ENCODE measurements at regions not wholly inside any gene's neighbourhood (a gene's known extent, or its start where the extent isn't known, plus 50 kb on each side); places are given as distances from the start of the nearest gene placed in this dataset.
A peak's percentile ranks its signal among the peaks of the same experiment; 100 is the strongest.

DNA sequence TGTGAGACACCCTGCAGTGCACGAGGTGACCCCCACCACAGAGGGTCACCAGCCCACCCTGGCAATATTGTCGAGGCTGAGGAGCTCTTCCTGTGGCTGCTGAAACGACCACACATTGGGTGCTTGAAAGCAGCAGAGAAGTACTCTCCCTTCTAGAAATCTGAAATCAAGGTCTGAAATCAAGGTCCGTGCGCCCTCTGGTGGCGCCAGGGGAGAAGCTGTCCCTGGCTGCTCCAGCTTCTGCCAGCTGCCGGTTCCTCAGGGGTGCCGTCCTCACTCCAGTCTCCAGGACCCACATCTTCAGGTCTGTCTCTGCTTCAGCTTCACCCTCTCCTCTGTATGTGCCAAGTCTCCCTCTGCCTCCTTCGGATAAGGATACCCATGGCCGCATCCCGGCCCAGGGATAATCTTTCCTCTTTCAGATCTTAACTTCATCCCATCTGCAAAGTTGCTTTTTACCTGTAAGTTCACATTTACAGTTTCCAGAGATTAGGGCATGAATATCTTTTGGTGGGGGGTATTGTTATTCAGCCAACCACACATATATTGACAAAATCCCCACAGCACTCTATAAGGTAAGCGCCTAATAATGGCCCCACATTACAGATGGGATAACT is 108.3 kb upstream of the PHACTR3 start:
- TF ChIP-seq EZH2phosphoT487 (IDR thresholded peaks at IDR 0.05; ENCODE audit: borderline replicate concordance, low read depth, low read length), result no peak
- TF ChIP-seq, protein P1, sequence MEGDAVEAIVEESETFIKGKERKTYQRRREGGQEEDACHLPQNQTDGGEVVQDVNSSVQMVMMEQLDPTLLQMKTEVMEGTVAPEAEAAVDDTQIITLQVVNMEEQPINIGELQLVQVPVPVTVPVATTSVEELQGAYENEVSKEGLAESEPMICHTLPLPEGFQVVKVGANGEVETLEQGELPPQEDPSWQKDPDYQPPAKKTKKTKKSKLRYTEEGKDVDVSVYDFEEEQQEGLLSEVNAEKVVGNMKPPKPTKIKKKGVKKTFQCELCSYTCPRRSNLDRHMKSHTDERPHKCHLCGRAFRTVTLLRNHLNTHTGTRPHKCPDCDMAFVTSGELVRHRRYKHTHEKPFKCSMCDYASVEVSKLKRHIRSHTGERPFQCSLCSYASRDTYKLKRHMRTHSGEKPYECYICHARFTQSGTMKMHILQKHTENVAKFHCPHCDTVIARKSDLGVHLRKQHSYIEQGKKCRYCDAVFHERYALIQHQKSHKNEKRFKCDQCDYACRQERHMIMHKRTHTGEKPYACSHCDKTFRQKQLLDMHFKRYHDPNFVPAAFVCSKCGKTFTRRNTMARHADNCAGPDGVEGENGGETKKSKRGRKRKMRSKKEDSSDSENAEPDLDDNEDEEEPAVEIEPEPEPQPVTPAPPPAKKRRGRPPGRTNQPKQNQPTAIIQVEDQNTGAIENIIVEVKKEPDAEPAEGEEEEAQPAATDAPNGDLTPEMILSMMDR (conservative IDR thresholded peaks at IDR 0.05; ENCODE audit: low read length), result peak; percentile 88
- intact Hi-C loops (cut with micrococcal nuclease; ENCODE audit: unreplicated experiment), result loop anchor here (1.0 kb wide), 1 partner anchor 632 kb away; no protein-coding TSS in a partner anchor
- BruUV-seq (replicated peaks), result no TSS peak
- Histone ChIP-seq H3K79me2 (ENCODE audit: insufficient read depth, low read depth, low read length) (no peaks in the 10 kb centered on the region), H4K20me1 (ENCODE audit: insufficient read depth, low read length) (no peaks in the 10 kb centered on the region), H3K9me3 (ENCODE audit: low read length) (no peaks in the 10 kb centered on the region), H3K36me3 (ENCODE audit: insufficient read depth, low read length) (no peaks in the 10 kb centered on the region), H3K4me3 (ENCODE audit: low read depth, low read length, poor library complexity, severe bottlenecking) (no peak overlapping the region), H3K4me1 (ENCODE audit: insufficient read depth, low read length, poor library complexity, severe bottlenecking) (no peaks in the 10 kb centered on the region), H2AFZ (ENCODE audit: low read length) (no peak overlapping the region), H3K4me2 (ENCODE audit: low read length) (no peak overlapping the region), H3K9me2 (ENCODE audit: insufficient read depth, low read length) (no peaks in the 10 kb centered on the region), H3K27ac (ENCODE audit: low read depth, low read length, poor library complexity, severe bottlenecking) (no peak overlapping the region)
- ChIA-PET POLR2A (interaction anchor here (0.5 kb wide), 1 partner anchor 1974 kb away, joined by 3 read pairs; no protein-coding TSS in a partner anchor), CTCF (ENCODE audit: unreplicated experiment) (no interaction called here)
- DNase-seq (ENCODE audit: low spot score), result peak; percentile 65

DNA sequence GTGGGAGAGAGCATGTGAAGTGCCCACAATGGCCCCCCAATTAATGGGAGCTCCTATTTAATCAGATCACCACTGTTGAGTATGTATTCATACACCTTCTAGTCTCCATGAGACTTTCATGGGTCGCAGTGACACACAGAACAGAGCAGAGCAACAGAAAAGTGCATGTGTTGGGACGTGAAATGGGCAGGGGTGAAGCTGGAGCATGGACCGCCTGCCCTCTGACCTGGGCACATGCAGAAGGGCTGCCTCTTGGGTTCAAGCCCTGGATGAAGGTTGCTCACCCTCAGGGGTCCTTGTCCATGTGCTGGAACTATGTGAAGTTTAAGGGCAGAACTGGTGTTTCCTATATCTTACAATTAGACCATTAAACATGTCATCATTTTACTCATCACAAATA is 106.0 kb upstream of the PHACTR3 start:
- H3K4me2 ChIP-seq (ENCODE audit: low read length), result no peak overlapping the region
- ChIA-PET POLR2A (interaction anchor here (0.7 kb wide), 1 partner anchor 35 kb away, joined by 4 read pairs; no protein-coding TSS in a partner anchor), CTCF (ENCODE audit: unreplicated experiment) (no interaction called here)
- no peak overlapping the region for H3K27ac ChIP-seq (ENCODE audit: low read depth, low read length, poor library complexity, severe bottlenecking)
- H3K4me3 ChIP-seq (ENCODE audit: low read depth, low read length, poor library complexity, severe bottlenecking), result no peak overlapping the region
- no peak for DNase-seq (ENCODE audit: low spot score)
- H3K4me1 ChIP-seq (ENCODE audit: insufficient read depth, low read length, poor library complexity, severe bottlenecking), result no peaks in the 10 kb centered on the region
- no peaks in the 10 kb centered on the region for H3K9me2 ChIP-seq (ENCODE audit: insufficient read depth, low read length)
- H2AFZ ChIP-seq (ENCODE audit: low read length), result no peak overlapping the region
- H3K79me2 ChIP-seq (ENCODE audit: insufficient read depth, low read depth, low read length), result no peaks in the 10 kb centered on the region
- H3K36me3 ChIP-seq (ENCODE audit: insufficient read depth, low read length), result no peaks in the 10 kb centered on the region
- BruUV-seq (replicated peaks), result no TSS peak
- no peaks in the 10 kb centered on the region for H4K20me1 ChIP-seq (ENCODE audit: insufficient read depth, low read length)
- TF ChIP-seq, protein P1 (conservative IDR thresholded peaks at IDR 0.05; ENCODE audit: low read length), result no peak
- TF ChIP-seq EZH2phosphoT487 (IDR thresholded peaks at IDR 0.05; ENCODE audit: borderline replicate concordance, low read depth, low read length), result no peak
- no peaks in the 10 kb centered on the region for H3K9me3 ChIP-seq (ENCODE audit: low read length)
- intact Hi-C loops (cut with micrococcal nuclease; ENCODE audit: unreplicated experiment), result no loop called here

DNA sequence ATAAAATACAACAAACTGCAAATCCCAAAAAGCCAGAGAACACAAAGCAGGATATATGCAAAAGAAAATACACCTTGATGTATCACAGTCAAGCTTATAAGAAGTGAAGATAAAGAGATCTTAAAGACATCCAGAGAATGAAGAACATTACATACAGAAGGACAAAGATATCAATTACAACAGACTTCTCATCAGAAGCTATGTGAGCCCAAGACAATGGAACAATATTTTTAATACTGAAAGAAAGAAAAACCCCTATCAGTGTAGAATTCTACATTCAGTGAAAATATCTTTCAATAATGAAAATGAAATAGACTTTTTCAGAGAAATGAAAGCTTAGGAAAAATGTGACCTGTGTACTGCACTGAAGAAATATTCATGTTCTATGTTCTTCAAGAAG is 104.5 kb upstream of the PHACTR3 start:
- POLR2A ChIA-PET, result no interaction called here
- no peaks in the 10 kb centered on the region for H4K20me1 ChIP-seq (ENCODE audit: insufficient read depth, low read length)
- TF ChIP-seq EZH2phosphoT487 (IDR thresholded peaks at IDR 0.05; ENCODE audit: borderline replicate concordance, low read depth, low read length), result no peak
- TF ChIP-seq, protein P1 (conservative IDR thresholded peaks at IDR 0.05; ENCODE audit: low read length), result no peak
- no peak overlapping the region for H3K4me3 ChIP-seq (ENCODE audit: low read depth, low read length, poor library complexity, severe bottlenecking)
- H3K9me2 ChIP-seq (ENCODE audit: insufficient read depth, low read length), result no peaks in the 10 kb centered on the region
- no peaks in the 10 kb centered on the region for H3K4me1 ChIP-seq (ENCODE audit: insufficient read depth, low read length, poor library complexity, severe bottlenecking)
- H3K79me2 ChIP-seq (ENCODE audit: insufficient read depth, low read depth, low read length), result no peaks in the 10 kb centered on the region
- no peaks in the 10 kb centered on the region for H3K9me3 ChIP-seq (ENCODE audit: low read length)
- BruUV-seq (replicated peaks), result no TSS peak
- no peak overlapping the region for H3K4me2 ChIP-seq (ENCODE audit: low read length)
- CTCF ChIA-PET (ENCODE audit: unreplicated experiment), result no interaction called here
- no peak for DNase-seq (ENCODE audit: low spot score)
- intact Hi-C loops (cut with micrococcal nuclease; ENCODE audit: unreplicated experiment), result no loop called here
- H3K27ac ChIP-seq (ENCODE audit: low read depth, low read length, poor library complexity, severe bottlenecking), result no peak overlapping the region
- no peak overlapping the region for H2AFZ ChIP-seq (ENCODE audit: low read length)
- no peaks in the 10 kb centered on the region for H3K36me3 ChIP-seq (ENCODE audit: insufficient read depth, low read length)

All from OCI-LY7 (cell line).